ENCODE measurements at regions not wholly inside any gene's neighbourhood (a gene's known extent, or its start where the extent isn't known, plus 50 kb on each side); places are given as distances from the start of the nearest gene placed in this dataset.
"Not testable (repeated sequence)": the region's sequence is repeated elsewhere in the genome, so short reads cannot be mapped to it uniquely, and the experiment has no call there.

- no peak for DNase-seq
These were observed 144.0 kb upstream of the PALMD start for GRCh38 chr1:99501871-99502270.

GRCh38 chr1:99502400-99502799, 143.5 kb upstream of the PALMD start:
- no peak for DNase-seq

- no peak for DNase-seq
These were observed 142.6 kb upstream of the PALMD start for GRCh38 chr1:99503276-99503747.

GRCh38 chr1:99504287-99504686, 141.6 kb upstream of the PALMD start:
- DNase-seq: no peak

GRCh38 chr1:99506631-99507030, 139.3 kb upstream of the PALMD start:
- no peak for DNase-seq

- not testable (repeated sequence) for DNase-seq
These were observed 138.5 kb upstream of the PALMD start for GRCh38 chr1:99507446-99507845.

- DNase-seq: no peak
These were observed 137.8 kb upstream of the PALMD start for GRCh38 chr1:99507906-99508732.

GRCh38 chr1:99508733-99509445, 137.0 kb upstream of the PALMD start:
- DNase-seq: not testable (repeated sequence)

GRCh38 chr1:99514823-99515552, 130.9 kb upstream of the PALMD start:
- not testable (repeated sequence) for DNase-seq

- peak; percentile 31 for DNase-seq
These were observed 129.8 kb upstream of the PALMD start for GRCh38 chr1:99516141-99516540.

- DNase-seq: no peak
These were observed 125.8 kb upstream of the PALMD start for GRCh38 chr1:99520121-99520520.

- no peak for DNase-seq
These were observed 120.6 kb upstream of the PALMD start for GRCh38 chr1:99525331-99525730.

GRCh38 chr1:99527078-99527477, 118.8 kb upstream of the PALMD start:
- DNase-seq: no peak

- DNase-seq: no peak
These were observed 118.4 kb upstream of the PALMD start for GRCh38 chr1:99527545-99527944.

GRCh38 chr1:99529002-99529401, 116.9 kb upstream of the PALMD start:
- no peak for DNase-seq

GRCh38 chr1:99531578-99532275, 114.2 kb upstream of the PALMD start:
- DNase-seq: no peak

GRCh38 chr1:99532276-99532580, 113.7 kb upstream of the PALMD start:
- DNase-seq: no peak

GRCh38 chr1:99533909-99534637, 111.8 kb upstream of the PALMD start:
- no peak for DNase-seq

GRCh38 chr1:99534638-99534930, 111.3 kb upstream of the PALMD start:
- no peak for DNase-seq

- no peak for DNase-seq
These were observed 110.3 kb upstream of the PALMD start for GRCh38 chr1:99535470-99536164.
